K562 (cell line): ENCODE measurements at regions not wholly inside any gene's neighbourhood (a gene's known extent, or its start where the extent isn't known, plus 50 kb on each side); places are given as distances from the start of the nearest gene placed in this dataset.

Source experiments
- CBX8 ChIP-seq: fragments of 200-600 bp; sonication (generic); IDR thresholded peaks from 2 replicates; pipeline ENCODE4 v1.6.1; 2012; ENCODE audit warnings: borderline replicate concordance, mixed run types, low read depth, mild to moderate bottlenecking, moderate library complexity, mixed read lengths, low read length, control low read depth, inconsistent platforms; ENCODE audit not compliant: poor library complexity, severe bottlenecking; ENCODE audit errors: extremely low read depth
- CEBPG ChIP-seq, 3 experiments: fragments of 200-800 bp in 1 of 3; sonication (Bioruptor generic) in 1 of 3; sonication (generic) in 1 of 3; formaldehyde crosslinking in 1 of 3; IDR thresholded peaks in 2 of 3; conservative IDR thresholded peaks in 1 of 3; 2 replicates each; pipeline versions ENCODE4 v1.6.1 to v1.8.0; 2016 to 2022; ENCODE audit warnings: missing compliant biosample characterization in 2 of 3, missing genetic modification characterization in 2 of 3, mild to moderate bottlenecking in 1 of 3, missing genetic modification reagents in 1 of 3
- CTCFL ChIP-seq: IDR thresholded peaks from 2 replicates; pipeline ENCODE4 v1.6.1; 2011; ENCODE audit warnings: borderline replicate concordance, low read depth, mild to moderate bottlenecking, moderate library complexity, low read length; ENCODE audit not compliant: insufficient read depth, poor library complexity, severe bottlenecking
- E2F3 ChIP-seq: fragments of 250-450 bp; sonication (Bioruptor Pico); IDR thresholded peaks from 2 replicates; pipeline ENCODE4 v1.4.0; 2020; ENCODE audit warnings: mild to moderate bottlenecking
- MEF2A ChIP-seq: IDR thresholded peaks from 2 replicates; pipeline ENCODE4 v1.6.1; 2011; ENCODE audit warnings: low read depth, mild to moderate bottlenecking, low read length, moderate library complexity; ENCODE audit not compliant: control insufficient read depth
- NR2C1 ChIP-seq, 2 experiments: fragments of 450-650 bp; IDR thresholded peaks; 2 replicates each; pipeline ENCODE4 v1.6.1; 2017; ENCODE audit warnings: mild to moderate bottlenecking in 2 of 2, antibody characterized with exemption in 1 of 2, inconsistent platforms in 1 of 2, missing compliant biosample characterization in 1 of 2, missing genetic modification characterization in 1 of 2
- OTX1 ChIP-seq: fragments of 450-650 bp; formaldehyde crosslinking; IDR thresholded peaks from 2 replicates; pipeline ENCODE4 v1.4.0; 2022; ENCODE audit warnings: mild to moderate bottlenecking
- PRPF4 ChIP-seq: fragments of 200-400 bp; formaldehyde crosslinking; IDR thresholded peaks from one replicate; pipeline ENCODE4 v1.6.1; 2017; ENCODE audit warnings: low read length, low read depth, mild to moderate bottlenecking; ENCODE audit not compliant: insufficient read depth, poor library complexity, severe bottlenecking
- SIRT6 ChIP-seq: IDR thresholded peaks from one replicate; pipeline ENCODE4 v1.6.1; 2012; ENCODE audit warnings: low read depth, mild to moderate bottlenecking, control low read depth, inconsistent platforms, low read length, moderate library complexity
- SMAD1 ChIP-seq: fragments of 150-350 bp; IDR thresholded peaks from 2 replicates; pipeline ENCODE4 v1.6.1; 2014; ENCODE audit warnings: low read length, low read depth; ENCODE audit not compliant: partially characterized antibody
- SP1 ChIP-seq: sonication (generic); formaldehyde crosslinking; IDR thresholded peaks from 2 replicates; pipeline ENCODE4 v1.8.1; 2022; ENCODE audit warnings: mild to moderate bottlenecking, missing genetic modification reagents
- SRSF9 ChIP-seq: fragments of 200-400 bp; formaldehyde crosslinking; IDR thresholded peaks from 2 replicates; pipeline ENCODE4 v1.6.1; 2017; ENCODE audit warnings: low read depth, low read length, borderline replicate concordance
- TARDBP ChIP-seq: fragments of 450-650 bp; IDR thresholded peaks from 2 replicates; pipeline ENCODE4 v1.6.1; 2016
- ZBTB8A ChIP-seq: fragments of 450-650 bp; IDR thresholded peaks from 2 replicates; pipeline ENCODE4 v1.6.1; 2018; ENCODE audit warnings: mild to moderate bottlenecking, moderate library complexity; ENCODE audit not compliant: partially characterized antibody
- ZFP1 ChIP-seq: fragments of 450-650 bp; formaldehyde crosslinking; IDR thresholded peaks from 2 replicates; pipeline ENCODE4 v1.4.0; 2020; ENCODE audit warnings: mild to moderate bottlenecking, mixed read lengths
- ZFX ChIP-seq: sonication (generic); formaldehyde crosslinking; IDR thresholded peaks from 2 replicates; pipeline ENCODE4 v1.8.0; 2022; ENCODE audit warnings: mild to moderate bottlenecking, missing genetic modification reagents, moderate library complexity
- ZKSCAN1 ChIP-seq: fragments of 150-350 bp; IDR thresholded peaks from 2 replicates; pipeline ENCODE4 v1.6.1; 2016; ENCODE audit warnings: low read depth, low read length
- ZNF586 ChIP-seq: fragments of 450-650 bp; formaldehyde crosslinking; conservative IDR thresholded peaks from 2 replicates; pipeline ENCODE4 v1.4.0; 2020; ENCODE audit warnings: mild to moderate bottlenecking, moderate library complexity
- ZNF830 ChIP-seq: fragments of 250-450 bp; sonication (Bioruptor Pico); IDR thresholded peaks from 2 replicates; pipeline ENCODE4 v1.5.0; 2021; ENCODE audit warnings: mild to moderate bottlenecking
- TF ChIP-seq, protein P1 (sequence below): fragments of 250-450 bp; sonication (Bioruptor Pico); IDR thresholded peaks from 2 replicates; pipeline ENCODE4 v1.8.0; 2022; ENCODE audit warnings: inconsistent platforms, mild to moderate bottlenecking, moderate library complexity, borderline replicate concordance
- TF ChIP-seq, protein P2 (sequence below): fragments of 450-650 bp; formaldehyde crosslinking; IDR thresholded peaks from 2 replicates; pipeline ENCODE4 v1.4.0; 2020; ENCODE audit warnings: mild to moderate bottlenecking

DNA sequence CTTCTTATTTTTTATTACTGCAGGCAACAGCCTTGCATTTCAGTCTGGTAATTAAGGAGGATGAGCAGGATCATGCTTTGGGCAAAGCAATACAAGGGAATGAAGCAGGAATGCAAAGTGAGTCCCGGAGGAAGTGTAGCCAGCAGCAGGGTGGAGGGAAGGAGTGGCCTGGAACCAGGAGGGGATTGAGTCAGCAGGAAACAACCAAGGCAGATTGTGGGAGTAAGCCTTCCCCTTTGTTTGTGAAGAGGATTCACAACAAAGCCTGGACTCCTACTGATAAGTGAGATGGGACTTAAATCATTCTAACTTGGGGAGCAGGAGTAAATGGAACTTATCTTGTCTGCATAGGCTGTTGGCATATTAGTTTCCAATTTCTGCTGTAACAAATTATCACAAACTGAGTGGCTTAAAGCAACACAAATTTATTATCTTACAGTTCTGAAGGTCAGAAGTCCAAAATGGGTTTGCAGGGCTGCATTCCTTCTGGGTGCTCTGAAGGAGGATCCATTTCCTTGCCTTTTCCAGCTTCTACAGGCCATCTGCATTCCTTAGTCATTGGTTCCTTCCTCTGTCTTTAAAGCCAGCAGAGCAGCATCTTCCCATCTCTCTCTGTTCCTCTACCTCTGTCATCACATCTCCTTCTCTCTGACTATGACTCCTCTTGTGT lies 93.2 kb upstream of the AP1S2 start (continued):
- no peak for TF ChIP-seq TARDBP
- no peak for TF ChIP-seq ZFP1
- TF ChIP-seq NR2C1 (IDR thresholded peaks at IDR 0.05), result no peak
- TF ChIP-seq NR2C1 (tag; IDR thresholded peaks at IDR 0.05), result no peak
- TF ChIP-seq SIRT6, result no peak
- TF ChIP-seq ZFX (CRISPR knock-in tag), result no peak
- no peak for TF ChIP-seq ZNF586 (CRISPR knock-in tag)
- no peak for TF ChIP-seq MEF2A
- no peak for TF ChIP-seq CEBPG (CRISPR knock-in tag; IDR thresholded peaks at IDR 0.05)
- TF ChIP-seq CEBPG (tag; conservative IDR thresholded peaks at IDR 0.05 in 1 of 2, IDR thresholded peaks at IDR 0.05 in 1 of 2), result no peak
- TF ChIP-seq ZNF830 (CRISPR knock-in tag), result no peak
- TF ChIP-seq SP1 (CRISPR knock-in tag), result no peak
- no peak for TF ChIP-seq SRSF9
- TF ChIP-seq PRPF4, result no peak
- no peak for TF ChIP-seq SMAD1
- no peak for TF ChIP-seq CBX8
- TF ChIP-seq ZBTB8A, result no peak
- TF ChIP-seq E2F3 (CRISPR knock-in tag), result no peak
- TF ChIP-seq OTX1 (CRISPR knock-in tag), result no peak
- no peak for TF ChIP-seq ZKSCAN1
- TF ChIP-seq, protein P1, sequence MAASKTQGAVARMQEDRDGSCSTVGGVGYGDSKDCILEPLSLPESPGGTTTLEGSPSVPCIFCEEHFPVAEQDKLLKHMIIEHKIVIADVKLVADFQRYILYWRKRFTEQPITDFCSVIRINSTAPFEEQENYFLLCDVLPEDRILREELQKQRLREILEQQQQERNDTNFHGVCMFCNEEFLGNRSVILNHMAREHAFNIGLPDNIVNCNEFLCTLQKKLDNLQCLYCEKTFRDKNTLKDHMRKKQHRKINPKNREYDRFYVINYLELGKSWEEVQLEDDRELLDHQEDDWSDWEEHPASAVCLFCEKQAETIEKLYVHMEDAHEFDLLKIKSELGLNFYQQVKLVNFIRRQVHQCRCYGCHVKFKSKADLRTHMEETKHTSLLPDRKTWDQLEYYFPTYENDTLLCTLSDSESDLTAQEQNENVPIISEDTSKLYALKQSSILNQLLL (CRISPR knock-in tag), result no peak
- TF ChIP-seq, protein P2, sequence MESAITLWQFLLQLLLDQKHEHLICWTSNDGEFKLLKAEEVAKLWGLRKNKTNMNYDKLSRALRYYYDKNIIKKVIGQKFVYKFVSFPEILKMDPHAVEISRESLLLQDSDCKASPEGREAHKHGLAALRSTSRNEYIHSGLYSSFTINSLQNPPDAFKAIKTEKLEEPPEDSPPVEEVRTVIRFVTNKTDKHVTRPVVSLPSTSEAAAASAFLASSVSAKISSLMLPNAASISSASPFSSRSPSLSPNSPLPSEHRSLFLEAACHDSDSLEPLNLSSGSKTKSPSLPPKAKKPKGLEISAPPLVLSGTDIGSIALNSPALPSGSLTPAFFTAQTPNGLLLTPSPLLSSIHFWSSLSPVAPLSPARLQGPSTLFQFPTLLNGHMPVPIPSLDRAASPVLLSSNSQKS (CRISPR knock-in tag), result no peak
- TF ChIP-seq CTCFL, result no peak
